AG04450 (cell line): ENCODE measurements at regions not wholly inside any gene's neighbourhood (a gene's known extent, or its start where the extent isn't known, plus 50 kb on each side); places are given as distances from the start of the nearest gene placed in this dataset.
"Not testable (repeated sequence)": the region's sequence is repeated elsewhere in the genome, so short reads cannot be mapped to it uniquely, and the experiment has no call there.

Source experiments
- CTCF ChIA-PET: fragments of 300-600, 350-600 bp; formaldehyde crosslinking; extraction: SDS; loops from one replicate; lab custom pipeline; 2022; ENCODE audit warnings: antibody characterized with exemption, inconsistent platforms; lab: Charles Lee
- POLR2A ChIA-PET: fragments of 350-600 bp; formaldehyde crosslinking; extraction: SDS; loops from one replicate; lab custom pipeline; 2021; ENCODE audit warnings: antibody characterized with exemption, inconsistent platforms; lab: Yijun Ruan, JAX
- DNase-seq: peaks from one replicate; pipeline ENCODE4 v3.0.0-alpha.2; 2011; ENCODE audit warnings: low read depth, low spot score
- H3K27ac ChIP-seq: one replicate; pipeline ENCODE4 v1.5.1; 2012; ENCODE audit warnings: low read depth, low read length, control low read depth
- H3K27me3 ChIP-seq: one replicate; pipeline ENCODE4 v1.6.0; 2012; ENCODE audit warnings: low read length; ENCODE audit not compliant: control insufficient read depth, insufficient read depth
- H3K4me3 ChIP-seq: 2 replicates; pipeline ENCODE4 v1.5.1; 2011; ENCODE audit warnings: mild to moderate bottlenecking, low read depth, low read length, control low read depth
- H3K9me3 ChIP-seq: 2 replicates; pipeline ENCODE4 v1.5.1; 2012; ENCODE audit warnings: low read length; ENCODE audit not compliant: control insufficient read depth, insufficient read depth
- CTCF ChIP-seq: IDR thresholded peaks from 2 replicates; pipeline ENCODE4 v1.5.1; 2011; ENCODE audit warnings: low read depth, low read length, control low read depth, inconsistent platforms

- H3K27ac ChIP-seq: no peak overlapping the region
- TF ChIP-seq CTCF: no peak
- ChIA-PET POLR2A (no interaction called here), CTCF (no interaction called here)
- H3K9me3 ChIP-seq: peaks cover 14% of the 10 kb centered on the region
- DNase-seq: no peak
- no peak overlapping the region for H3K4me3 ChIP-seq
- no peaks in the 10 kb centered on the region for H3K27me3 ChIP-seq
Observed at GRCh38 chr15:100730655-100731266, 128.4 kb downstream of the ASB7 start.

- Histone ChIP-seq H3K4me3 (no peak overlapping the region), H3K9me3 (peaks cover 14% of the 10 kb centered on the region), H3K27ac (no peak overlapping the region), H3K27me3 (no peaks in the 10 kb centered on the region)
- no peak for DNase-seq
- ChIA-PET POLR2A (interaction anchor here (0.5 kb wide), 1 partner anchor 64 kb away, joined by 3 read pairs; no protein-coding TSS in a partner anchor), CTCF (no interaction called here)
- TF ChIP-seq CTCF: no peak
Observed at GRCh38 chr15:100731267-100732152, 129.1 kb downstream of the ASB7 start.

- Histone ChIP-seq H3K27ac (no peak overlapping the region), H3K27me3 (no peaks in the 10 kb centered on the region), H3K4me3 (no peak overlapping the region), H3K9me3 (peaks cover 12% of the 10 kb centered on the region)
- POLR2A ChIA-PET: interaction anchor here (1.2 kb wide), 1 partner anchor 11 kb away, joined by 6 read pairs; no protein-coding TSS in a partner anchor
- CTCF ChIA-PET: interaction anchor here (1.1 kb wide), 1 partner anchor 140 kb away, joined by 5 read pairs; no protein-coding TSS in a partner anchor
- TF ChIP-seq CTCF: no peak
- DNase-seq: no peak
Observed at GRCh38 chr15:100732211-100733055, 130.0 kb downstream of the ASB7 start.

GRCh38 chr15:100733101-100733842 is 130.9 kb downstream of the ASB7 start:
- no peak overlapping the region for H3K4me3 ChIP-seq

GRCh38 chr15:100733843-100734185 is 131.4 kb downstream of the ASB7 start:
- not testable (repeated sequence) for H3K27ac ChIP-seq
- POLR2A ChIA-PET: interaction anchor here (1.2 kb wide), 1 partner anchor 12 kb away, joined by 6 read pairs; no protein-coding TSS in a partner anchor

More at GRCh38 chr15:100733101-100733842, 130.9 kb downstream of the ASB7 start:
- ChIA-PET POLR2A (interaction anchor here (1.2 kb wide), 1 partner anchor 11 kb away, joined by 6 read pairs; no protein-coding TSS in a partner anchor), CTCF (interaction anchor here (1.1 kb wide), 1 partner anchor 139 kb away, joined by 5 read pairs; no protein-coding TSS in a partner anchor)
- no peak for TF ChIP-seq CTCF
- Histone ChIP-seq H3K27me3 (no peaks in the 10 kb centered on the region), H3K27ac (peak overlapping the region; percentile 39), H3K9me3 (peaks cover 11% of the 10 kb centered on the region; the same call in 1 of the 2 replicates)
- DNase-seq: no peak

More at GRCh38 chr15:100733843-100734185, 131.4 kb downstream of the ASB7 start:
- H3K4me3 ChIP-seq, DNase-seq, H3K27me3 ChIP-seq: not testable (repeated sequence)
- peaks cover 11% of the 10 kb centered on the region; the same call in 1 of the 2 replicates for H3K9me3 ChIP-seq
- CTCF ChIA-PET: interaction anchor here (1.1 kb wide), 1 partner anchor 139 kb away, joined by 5 read pairs; no protein-coding TSS in a partner anchor
